ENCODE measurements at regions not wholly inside any gene's neighbourhood (a gene's known extent, or its start where the extent isn't known, plus 50 kb on each side); places are given as distances from the start of the nearest gene placed in this dataset.

DNA sequence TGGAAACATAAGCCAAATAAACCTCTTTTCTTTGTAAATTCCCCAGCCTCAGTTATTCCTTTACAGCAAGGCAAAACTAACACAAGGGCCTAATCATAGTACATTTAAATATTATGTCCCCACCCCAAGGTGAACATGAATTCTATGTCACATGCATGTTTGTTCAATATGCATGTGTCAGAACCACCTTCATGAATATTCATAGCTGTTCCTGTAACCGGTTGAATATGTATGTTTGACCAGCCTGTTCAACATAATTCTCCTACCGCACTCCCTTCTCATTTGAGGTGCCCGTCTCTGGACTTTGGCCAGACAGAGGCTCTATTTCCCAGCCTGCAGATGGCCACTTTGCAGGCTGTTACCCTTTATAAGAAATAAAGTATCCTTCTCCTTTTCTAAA is 769.4 kb upstream of the SLITRK1 start:
- H3K36me3 Mint-ChIP-seq (ENCODE audit: low read depth), result no peaks in the 10 kb centered on the region
- POLR2A ChIA-PET, result no interaction called here
- ATAC-seq (ENCODE audit: low read depth) (no peak), DNase-seq (no peak)
- H3K27ac Mint-ChIP-seq, result no peak overlapping the region
- no peaks in the 10 kb centered on the region for H3K4me1 Mint-ChIP-seq
- H3K27me3 Mint-ChIP-seq, result no peaks in the 10 kb centered on the region
- peaks cover 3% of the 10 kb centered on the region for H3K9me3 Mint-ChIP-seq
- no peak overlapping the region for H3K4me3 Mint-ChIP-seq
- TF ChIP-seq, protein P1, sequence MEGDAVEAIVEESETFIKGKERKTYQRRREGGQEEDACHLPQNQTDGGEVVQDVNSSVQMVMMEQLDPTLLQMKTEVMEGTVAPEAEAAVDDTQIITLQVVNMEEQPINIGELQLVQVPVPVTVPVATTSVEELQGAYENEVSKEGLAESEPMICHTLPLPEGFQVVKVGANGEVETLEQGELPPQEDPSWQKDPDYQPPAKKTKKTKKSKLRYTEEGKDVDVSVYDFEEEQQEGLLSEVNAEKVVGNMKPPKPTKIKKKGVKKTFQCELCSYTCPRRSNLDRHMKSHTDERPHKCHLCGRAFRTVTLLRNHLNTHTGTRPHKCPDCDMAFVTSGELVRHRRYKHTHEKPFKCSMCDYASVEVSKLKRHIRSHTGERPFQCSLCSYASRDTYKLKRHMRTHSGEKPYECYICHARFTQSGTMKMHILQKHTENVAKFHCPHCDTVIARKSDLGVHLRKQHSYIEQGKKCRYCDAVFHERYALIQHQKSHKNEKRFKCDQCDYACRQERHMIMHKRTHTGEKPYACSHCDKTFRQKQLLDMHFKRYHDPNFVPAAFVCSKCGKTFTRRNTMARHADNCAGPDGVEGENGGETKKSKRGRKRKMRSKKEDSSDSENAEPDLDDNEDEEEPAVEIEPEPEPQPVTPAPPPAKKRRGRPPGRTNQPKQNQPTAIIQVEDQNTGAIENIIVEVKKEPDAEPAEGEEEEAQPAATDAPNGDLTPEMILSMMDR (IDR thresholded peaks at IDR 0.05), result no peak
- CTCF ChIA-PET, result no interaction called here
- intact Hi-C loops (cut with micrococcal nuclease), result no loop called here

DNA sequence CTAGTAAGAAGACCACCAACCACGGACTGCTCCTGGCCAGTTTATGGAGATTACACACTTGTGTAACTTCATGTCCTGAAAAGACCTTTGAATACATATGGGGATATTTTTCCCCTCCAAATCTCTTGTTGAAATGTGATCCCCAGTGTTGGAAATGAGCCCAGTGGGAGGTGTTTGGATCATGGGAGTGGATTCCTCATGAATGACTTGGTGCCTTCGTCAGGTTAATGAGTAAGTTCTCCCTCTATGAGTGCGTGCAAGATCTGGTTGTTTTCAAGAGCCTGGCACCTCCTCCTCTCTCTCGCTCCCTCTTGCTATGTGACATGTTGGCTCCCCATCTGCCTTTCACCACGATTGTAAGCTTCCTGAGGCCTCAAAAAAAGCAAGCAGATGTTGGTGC is 769.0 kb upstream of the SLITRK1 start:
- POLR2A ChIA-PET, result no interaction called here
- CTCF ChIA-PET, result no interaction called here
- no peak overlapping the region for H3K27ac Mint-ChIP-seq
- H3K36me3 Mint-ChIP-seq (ENCODE audit: low read depth), result no peaks in the 10 kb centered on the region
- DNase-seq (no peak), ATAC-seq (ENCODE audit: low read depth) (no peak)
- TF ChIP-seq, protein P1 (IDR thresholded peaks at IDR 0.05), result no peak
- peaks cover 3% of the 10 kb centered on the region for H3K9me3 Mint-ChIP-seq
- no peak overlapping the region for H3K4me3 Mint-ChIP-seq
- no peaks in the 10 kb centered on the region for H3K4me1 Mint-ChIP-seq
- intact Hi-C loops (cut with micrococcal nuclease), result no loop called here
- no peaks in the 10 kb centered on the region for H3K27me3 Mint-ChIP-seq

DNA sequence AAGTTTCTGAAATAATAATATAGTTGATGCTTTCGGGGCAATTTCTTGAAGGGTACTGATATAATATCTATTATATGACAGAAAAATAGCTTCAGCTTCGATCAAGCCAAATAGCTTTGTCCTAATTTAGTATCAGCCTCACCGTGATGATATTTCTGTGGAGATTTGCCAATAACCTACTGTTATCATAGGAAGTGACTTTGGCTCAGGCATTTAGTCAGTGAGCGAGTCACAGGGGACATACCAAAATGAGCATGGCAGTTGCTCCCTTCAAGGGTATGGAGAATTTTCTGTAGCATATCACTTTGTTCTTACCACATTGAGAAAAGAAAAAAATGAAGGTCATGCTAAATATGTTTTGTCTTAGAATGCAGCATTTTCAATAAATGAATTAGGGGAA is 767.6 kb upstream of the SLITRK1 start:
- no peaks in the 10 kb centered on the region for H3K27me3 Mint-ChIP-seq
- ChIA-PET CTCF (no interaction called here), POLR2A (no interaction called here)
- TF ChIP-seq, protein P1 (IDR thresholded peaks at IDR 0.05), result no peak
- peaks cover 3% of the 10 kb centered on the region for H3K9me3 Mint-ChIP-seq
- DNase-seq (no peak), ATAC-seq (ENCODE audit: low read depth) (no peak)
- no peaks in the 10 kb centered on the region for H3K36me3 Mint-ChIP-seq (ENCODE audit: low read depth)
- H3K4me1 Mint-ChIP-seq, result no peaks in the 10 kb centered on the region
- no peak overlapping the region for H3K4me3 Mint-ChIP-seq
- intact Hi-C loops (cut with micrococcal nuclease), result no loop called here
- no peak overlapping the region for H3K27ac Mint-ChIP-seq

DNA sequence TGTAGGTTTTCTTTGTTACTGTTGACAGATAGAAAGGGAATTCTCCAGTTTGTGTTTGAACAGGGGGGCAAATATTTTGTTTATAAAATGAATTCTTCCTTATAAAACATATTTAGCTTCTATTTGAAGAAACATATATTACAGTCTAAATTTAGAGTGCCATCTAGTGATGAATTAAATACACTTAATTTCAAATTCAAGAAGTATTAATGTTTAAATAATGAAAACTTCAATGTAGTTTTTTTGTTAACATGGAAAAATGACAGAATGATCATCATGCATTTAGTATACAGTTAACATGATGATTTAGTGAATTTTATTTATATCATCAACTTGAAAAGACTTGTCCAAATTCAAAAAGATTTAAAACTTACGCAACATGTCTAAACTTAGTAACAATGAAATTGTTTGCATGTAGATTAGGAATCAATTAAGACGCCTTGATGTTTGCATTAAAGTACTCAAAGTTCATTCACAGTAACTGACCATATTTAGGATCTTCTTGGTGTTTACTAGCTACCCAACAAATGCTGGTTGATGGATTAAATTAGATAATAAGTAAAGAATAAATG is 765.9 kb upstream of the SLITRK1 start:
- Mint-ChIP-seq H3K36me3 (ENCODE audit: low read depth) (no peaks in the 10 kb centered on the region), H3K27ac (no peak overlapping the region), H3K9me3 (peaks cover 3% of the 10 kb centered on the region), H3K27me3 (no peaks in the 10 kb centered on the region), H3K4me1 (no peaks in the 10 kb centered on the region), H3K4me3 (no peak overlapping the region)
- intact Hi-C loops (cut with micrococcal nuclease), result no loop called here
- no peak for DNase-seq
- ChIA-PET CTCF (no interaction called here), POLR2A (no interaction called here)
- ATAC-seq (ENCODE audit: low read depth), result no peak
- TF ChIP-seq, protein P1 (IDR thresholded peaks at IDR 0.05), result no peak

- no peaks in the 10 kb centered on the region for H3K36me3 Mint-ChIP-seq (ENCODE audit: low read depth)
These were observed 764.7 kb upstream of the SLITRK1 start for GRCh38 chr13:84646957-84647356.

More at GRCh38 chr13:84646957-84647356, 764.7 kb upstream of the SLITRK1 start:
- ATAC-seq (ENCODE audit: low read depth) (no peak), DNase-seq (no peak)
- H3K4me3 Mint-ChIP-seq, result no peak overlapping the region
- POLR2A ChIA-PET, result no interaction called here
- H3K27me3 Mint-ChIP-seq, result no peaks in the 10 kb centered on the region
- H3K27ac Mint-ChIP-seq, result no peak overlapping the region
- intact Hi-C loops (cut with micrococcal nuclease), result no loop called here
- H3K9me3 Mint-ChIP-seq, result peaks cover 3% of the 10 kb centered on the region
- no peaks in the 10 kb centered on the region for H3K4me1 Mint-ChIP-seq
- TF ChIP-seq, protein P1 (IDR thresholded peaks at IDR 0.05), result no peak
- CTCF ChIA-PET, result no interaction called here

Measured in activated B cell treated with CpG ODN at 0.5 μM for 24 hours (primary cell).